NCI-H2029 treated with DMSO at 0.1 percent for 48 hours (cell line): ENCODE measurements at regions not wholly inside any gene's neighbourhood (a gene's known extent, or its start where the extent isn't known, plus 50 kb on each side); places are given as distances from the start of the nearest gene placed in this dataset.
"Not testable (repeated sequence)": the region's sequence is repeated elsewhere in the genome, so short reads cannot be mapped to it uniquely, and the experiment has no call there.

Experiments
- DNase-seq: peaks from one replicate; lab custom pipeline; 2025; lab: John Stamatoyannopoulos, UW

- DNase-seq = no peak
These were observed 228.9 kb downstream of the ADCYAP1 start for GRCh38 chr18:1133541-1133940.

GRCh38 chr18:1147730-1148129 lies 243.1 kb downstream of the ADCYAP1 start:
- no peak for DNase-seq

- no peak for DNase-seq
These were observed 245.0 kb downstream of the ADCYAP1 start for GRCh38 chr18:1149709-1150108.

- DNase-seq = no peak
These were observed 245.7 kb downstream of the ADCYAP1 start for GRCh38 chr18:1150344-1150743.

- not testable (repeated sequence) for DNase-seq
These were observed 248.3 kb downstream of the ADCYAP1 start for GRCh38 chr18:1152958-1153357.

GRCh38 chr18:1173593-1173992 lies 268.9 kb downstream of the ADCYAP1 start:
- DNase-seq = no peak

GRCh38 chr18:1177232-1177631 lies 272.6 kb downstream of the ADCYAP1 start:
- no peak for DNase-seq

GRCh38 chr18:1191341-1191740 lies 286.7 kb downstream of the ADCYAP1 start:
- no peak for DNase-seq

GRCh38 chr18:1213126-1213525 lies 308.5 kb downstream of the ADCYAP1 start:
- DNase-seq = no peak

- DNase-seq = no peak
These were observed 318.2 kb downstream of the ADCYAP1 start for GRCh38 chr18:1222880-1223279.

- DNase-seq = no peak
These were observed 322.4 kb downstream of the ADCYAP1 start for GRCh38 chr18:1227025-1227424.

GRCh38 chr18:1229634-1230033 lies 325.0 kb downstream of the ADCYAP1 start:
- no peak for DNase-seq

GRCh38 chr18:1232867-1233266 lies 328.2 kb downstream of the ADCYAP1 start:
- DNase-seq = no peak

- no peak for DNase-seq
These were observed 336.0 kb downstream of the ADCYAP1 start for GRCh38 chr18:1240701-1241100.

- DNase-seq = no peak
These were observed 339.9 kb downstream of the ADCYAP1 start for GRCh38 chr18:1244397-1245122.

GRCh38 chr18:1246827-1247226 lies 342.2 kb downstream of the ADCYAP1 start:
- no peak for DNase-seq

GRCh38 chr18:1252534-1252933 lies 347.9 kb downstream of the ADCYAP1 start:
- no peak for DNase-seq

GRCh38 chr18:1252936-1253335 lies 348.3 kb downstream of the ADCYAP1 start:
- no peak for DNase-seq

GRCh38 chr18:1253827-1254226 lies 349.2 kb downstream of the ADCYAP1 start:
- no peak for DNase-seq

- no peak for DNase-seq
These were observed 356.4 kb downstream of the ADCYAP1 start for GRCh38 chr18:1261054-1261453.

- DNase-seq = no peak
These were observed 362.4 kb downstream of the ADCYAP1 start for GRCh38 chr18:1267021-1267420.

GRCh38 chr18:1270081-1270480 lies 365.4 kb downstream of the ADCYAP1 start:
- no peak for DNase-seq

- no peak for DNase-seq
These were observed 368.8 kb downstream of the ADCYAP1 start for GRCh38 chr18:1273469-1273868.

- DNase-seq = no peak
These were observed 387.5 kb downstream of the ADCYAP1 start for GRCh38 chr18:1292167-1292566.
